WTC11 (cell line): ENCODE measurements at regions not wholly inside any gene's neighbourhood (a gene's known extent, or its start where the extent isn't known, plus 50 kb on each side); places are given as distances from the start of the nearest gene placed in this dataset.

Experiments used
- ATAC-seq: fragments of 200-7000 bp; cut with Tn5 transposase; 2 replicates; pipeline ENCODE4 v1.10.0; 2021; ENCODE audit warnings: mild to moderate bottlenecking, moderate library complexity
- CTCF ChIA-PET: fragments of 300-600 bp; sonication (Branson Sonifier 250); formaldehyde crosslinking; loops from one replicate; lab custom pipeline; 2021; ENCODE audit warnings: antibody characterized with exemption; lab: Charles Lee
- POLR2A ChIA-PET: fragments of 350-600 bp; sonication (Branson Sonifier 250); formaldehyde crosslinking; loops from one replicate; lab custom pipeline; 2021; ENCODE audit warnings: antibody characterized with exemption; lab: Charles Lee
- DNase-seq: peaks from one replicate; pipeline ENCODE4 v3.0.0; 2021; ENCODE audit warnings: low spot score
- H3K27ac Mint-ChIP-seq: 2 replicates; pipeline ENCODE4 v1.8.0; 2021; ENCODE audit warnings: mixed read lengths
- H3K27me3 Mint-ChIP-seq: 2 replicates; pipeline ENCODE4 v1.8.0; 2021; ENCODE audit warnings: low read depth, mild to moderate bottlenecking, moderate library complexity, mixed read lengths
- H3K36me3 Mint-ChIP-seq: 2 replicates; pipeline ENCODE4 v1.8.0; 2021; ENCODE audit warnings: mixed read lengths
- H3K4me1 Mint-ChIP-seq: 2 replicates; pipeline ENCODE4 v1.8.0; 2022; ENCODE audit warnings: mixed read lengths
- H3K4me3 Mint-ChIP-seq: 2 replicates; pipeline ENCODE4 v1.8.0; 2021; ENCODE audit warnings: mild to moderate bottlenecking, moderate library complexity, mixed read lengths
- H3K9me3 Mint-ChIP-seq: 2 replicates; pipeline ENCODE4 v1.8.0; 2021; ENCODE audit warnings: mixed read lengths
- CREB1 ChIP-seq: sonication (generic); formaldehyde crosslinking; IDR thresholded peaks from 2 replicates; pipeline ENCODE4 v1.8.0; 2023; ENCODE audit warnings: mild to moderate bottlenecking, missing genetic modification reagents
- FOXK1 ChIP-seq: sonication (generic); formaldehyde crosslinking; IDR thresholded peaks from 2 replicates; pipeline ENCODE4 v1.8.0; 2022; ENCODE audit warnings: mild to moderate bottlenecking, moderate library complexity, missing genetic modification reagents
- GRHL2 ChIP-seq: fragments of 250-450 bp; sonication (Bioruptor Pico); IDR thresholded peaks from 2 replicates; pipeline ENCODE4 v1.8.0; 2022; ENCODE audit warnings: mild to moderate bottlenecking, moderate library complexity; ENCODE audit not compliant: insufficient replicate concordance, severe bottlenecking
- JAZF1 ChIP-seq: fragments of 250-450 bp; sonication (Bioruptor Pico); IDR thresholded peaks from 2 replicates; pipeline ENCODE4 v1.9.0; 2021; ENCODE audit warnings: moderate library complexity, mild to moderate bottlenecking, inconsistent platforms
- MYBL2 ChIP-seq: sonication (generic); formaldehyde crosslinking; IDR thresholded peaks from 2 replicates; pipeline ENCODE4 v1.8.1; 2023; ENCODE audit warnings: mild to moderate bottlenecking, moderate library complexity, missing genetic modification reagents
- NFATC4 ChIP-seq: fragments of 250-450 bp; sonication (Bioruptor Pico); IDR thresholded peaks from 2 replicates; pipeline ENCODE4 v1.9.0; 2021; ENCODE audit warnings: mild to moderate bottlenecking
- NR1H2 ChIP-seq: sonication (generic); formaldehyde crosslinking; IDR thresholded peaks from 2 replicates; pipeline ENCODE4 v1.9.0; 2021; ENCODE audit warnings: mild to moderate bottlenecking, moderate library complexity, missing genetic modification reagents
- RORB ChIP-seq: fragments of 250-450 bp; sonication (Bioruptor Pico); IDR thresholded peaks from 2 replicates; pipeline ENCODE4 v1.9.0; 2021; ENCODE audit warnings: mild to moderate bottlenecking
- SMAD3 ChIP-seq: sonication (generic); formaldehyde crosslinking; IDR thresholded peaks from 2 replicates; pipeline ENCODE4 v1.8.0; 2022; ENCODE audit warnings: missing genetic modification reagents, mild to moderate bottlenecking, borderline replicate concordance
- SMAD4 ChIP-seq: sonication (generic); formaldehyde crosslinking; IDR thresholded peaks from 2 replicates; pipeline ENCODE4 v1.8.0; 2022; ENCODE audit warnings: mild to moderate bottlenecking, missing genetic modification reagents
- SP1 ChIP-seq: sonication (generic); formaldehyde crosslinking; conservative IDR thresholded peaks from 2 replicates; pipeline ENCODE4 v1.8.1; 2022; ENCODE audit warnings: missing genetic modification reagents
- TEAD4 ChIP-seq: sonication (generic); formaldehyde crosslinking; IDR thresholded peaks from 2 replicates; pipeline ENCODE4 v1.8.0; 2022; ENCODE audit warnings: mild to moderate bottlenecking, missing genetic modification reagents
- ZBTB21 ChIP-seq: sonication (generic); formaldehyde crosslinking; IDR thresholded peaks from 2 replicates; pipeline ENCODE4 v1.8.1; 2023; ENCODE audit warnings: mild to moderate bottlenecking, missing genetic modification reagents, borderline replicate concordance
- ZNF232 ChIP-seq: sonication (generic); formaldehyde crosslinking; IDR thresholded peaks from 2 replicates; pipeline ENCODE4 v1.8.0; 2022; ENCODE audit warnings: mild to moderate bottlenecking, missing genetic modification reagents
- TF ChIP-seq, protein P1 (sequence below): sonication (generic); formaldehyde crosslinking; conservative IDR thresholded peaks from 2 replicates; pipeline ENCODE4 v1.8.1; 2022; ENCODE audit warnings: mild to moderate bottlenecking, missing genetic modification reagents
- TF ChIP-seq, protein P2 (sequence below): sonication (generic); formaldehyde crosslinking; IDR thresholded peaks from 2 replicates; pipeline ENCODE4 v1.8.0; 2023; ENCODE audit warnings: missing genetic modification reagents
- TF ChIP-seq, protein P3 (sequence below): fragments of 250-450 bp; sonication (Bioruptor Pico); IDR thresholded peaks from 2 replicates; pipeline ENCODE4 v1.9.0; 2021; ENCODE audit warnings: mild to moderate bottlenecking
- TF ChIP-seq, protein P4 (sequence below): sonication (generic); formaldehyde crosslinking; IDR thresholded peaks from 2 replicates; pipeline ENCODE4 v1.8.1; 2023; ENCODE audit warnings: mild to moderate bottlenecking, missing genetic modification reagents

DNA sequence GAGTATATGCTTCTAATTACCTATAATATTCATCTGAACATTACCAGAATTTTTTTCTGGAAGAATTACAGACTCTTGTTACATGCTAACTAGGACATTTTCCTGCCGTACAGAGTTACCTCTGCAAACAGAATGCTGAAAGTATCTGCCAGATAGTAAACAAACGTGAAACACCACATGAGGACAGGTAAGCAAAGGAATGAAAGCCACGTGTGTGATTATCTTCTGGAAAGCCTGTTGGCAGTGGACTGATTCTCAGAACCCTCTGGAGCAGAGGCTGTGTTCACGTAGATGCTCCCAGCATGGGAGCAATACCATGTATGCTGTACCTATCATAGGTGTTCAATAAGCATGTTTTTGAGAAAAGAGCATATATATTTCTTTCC lies 472.6 kb downstream of the ENC1 start:
- no peak overlapping the region for H3K4me3 Mint-ChIP-seq
- H3K27ac Mint-ChIP-seq = no peak overlapping the region
- CTCF ChIA-PET = no interaction called here
- no peak for ATAC-seq
- TF ChIP-seq, protein P1, sequence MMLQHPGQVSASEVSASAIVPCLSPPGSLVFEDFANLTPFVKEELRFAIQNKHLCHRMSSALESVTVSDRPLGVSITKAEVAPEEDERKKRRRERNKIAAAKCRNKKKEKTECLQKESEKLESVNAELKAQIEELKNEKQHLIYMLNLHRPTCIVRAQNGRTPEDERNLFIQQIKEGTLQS (CRISPR knock-in tag) = no peak
- TF ChIP-seq SMAD4 (CRISPR knock-in tag) (no peak), TEAD4 (CRISPR knock-in tag) (no peak), ZBTB21 (CRISPR knock-in tag) (no peak), SP1 (CRISPR knock-in tag) (no peak), RORB (no peak), SMAD3 (no peak), GRHL2 (CRISPR knock-in tag) (no peak)
- TF ChIP-seq, protein P2, sequence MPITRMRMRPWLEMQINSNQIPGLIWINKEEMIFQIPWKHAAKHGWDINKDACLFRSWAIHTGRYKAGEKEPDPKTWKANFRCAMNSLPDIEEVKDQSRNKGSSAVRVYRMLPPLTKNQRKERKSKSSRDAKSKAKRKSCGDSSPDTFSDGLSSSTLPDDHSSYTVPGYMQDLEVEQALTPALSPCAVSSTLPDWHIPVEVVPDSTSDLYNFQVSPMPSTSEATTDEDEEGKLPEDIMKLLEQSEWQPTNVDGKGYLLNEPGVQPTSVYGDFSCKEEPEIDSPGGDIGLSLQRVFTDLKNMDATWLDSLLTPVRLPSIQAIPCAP (CRISPR knock-in tag) = no peak
- TF ChIP-seq, protein P3, sequence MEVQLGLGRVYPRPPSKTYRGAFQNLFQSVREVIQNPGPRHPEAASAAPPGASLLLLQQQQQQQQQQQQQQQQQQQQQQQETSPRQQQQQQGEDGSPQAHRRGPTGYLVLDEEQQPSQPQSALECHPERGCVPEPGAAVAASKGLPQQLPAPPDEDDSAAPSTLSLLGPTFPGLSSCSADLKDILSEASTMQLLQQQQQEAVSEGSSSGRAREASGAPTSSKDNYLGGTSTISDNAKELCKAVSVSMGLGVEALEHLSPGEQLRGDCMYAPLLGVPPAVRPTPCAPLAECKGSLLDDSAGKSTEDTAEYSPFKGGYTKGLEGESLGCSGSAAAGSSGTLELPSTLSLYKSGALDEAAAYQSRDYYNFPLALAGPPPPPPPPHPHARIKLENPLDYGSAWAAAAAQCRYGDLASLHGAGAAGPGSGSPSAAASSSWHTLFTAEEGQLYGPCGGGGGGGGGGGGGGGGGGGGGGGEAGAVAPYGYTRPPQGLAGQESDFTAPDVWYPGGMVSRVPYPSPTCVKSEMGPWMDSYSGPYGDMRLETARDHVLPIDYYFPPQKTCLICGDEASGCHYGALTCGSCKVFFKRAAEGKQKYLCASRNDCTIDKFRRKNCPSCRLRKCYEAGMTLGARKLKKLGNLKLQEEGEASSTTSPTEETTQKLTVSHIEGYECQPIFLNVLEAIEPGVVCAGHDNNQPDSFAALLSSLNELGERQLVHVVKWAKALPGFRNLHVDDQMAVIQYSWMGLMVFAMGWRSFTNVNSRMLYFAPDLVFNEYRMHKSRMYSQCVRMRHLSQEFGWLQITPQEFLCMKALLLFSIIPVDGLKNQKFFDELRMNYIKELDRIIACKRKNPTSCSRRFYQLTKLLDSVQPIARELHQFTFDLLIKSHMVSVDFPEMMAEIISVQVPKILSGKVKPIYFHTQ = no peak
- TF ChIP-seq, all 79 proteins: peak for 0
- no peak for DNase-seq
- Mint-ChIP-seq H3K36me3 (no peaks in the 10 kb centered on the region), H3K4me1 (peaks cover 6% of the 10 kb centered on the region; the same call in 1 of the 2 replicates), H3K9me3 (no peaks in the 10 kb centered on the region), H3K27me3 (no peaks in the 10 kb centered on the region)
- POLR2A ChIA-PET = no interaction called here

DNA sequence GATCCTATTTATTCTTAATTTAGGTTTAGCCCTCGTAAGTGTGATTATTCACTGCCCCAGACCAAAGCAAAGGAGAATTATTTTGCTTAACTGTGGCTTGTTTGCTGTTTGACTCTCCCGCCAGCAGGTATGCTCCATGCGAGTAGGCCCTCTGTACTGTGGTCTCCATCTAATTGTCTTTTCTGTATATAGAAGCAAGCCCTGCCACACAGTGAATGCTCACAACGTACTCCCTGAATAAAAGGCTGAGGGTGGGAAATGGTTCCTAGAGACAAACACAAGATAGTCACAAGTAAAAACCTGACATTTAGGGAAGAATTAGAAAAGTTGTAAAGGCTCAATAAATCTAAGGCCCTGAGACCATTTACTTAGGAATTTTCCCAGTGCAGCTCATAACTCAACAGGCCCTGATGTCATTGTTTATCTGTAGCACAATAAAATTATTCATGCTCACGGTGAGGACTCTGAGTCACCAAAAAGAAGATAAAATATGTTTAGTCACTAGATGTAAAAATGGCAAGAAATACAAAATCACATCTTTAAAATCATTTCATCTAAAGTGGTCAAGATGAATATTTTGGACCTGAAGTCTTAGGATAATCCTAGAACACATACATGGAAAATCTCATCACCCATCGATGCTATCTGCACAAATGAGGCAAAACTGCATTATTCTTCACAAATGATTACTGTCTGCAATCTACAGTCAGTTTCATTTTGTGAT lies 473.2 kb downstream of the ENC1 start:
- CTCF ChIA-PET = no interaction called here
- POLR2A ChIA-PET = no interaction called here

DNA sequence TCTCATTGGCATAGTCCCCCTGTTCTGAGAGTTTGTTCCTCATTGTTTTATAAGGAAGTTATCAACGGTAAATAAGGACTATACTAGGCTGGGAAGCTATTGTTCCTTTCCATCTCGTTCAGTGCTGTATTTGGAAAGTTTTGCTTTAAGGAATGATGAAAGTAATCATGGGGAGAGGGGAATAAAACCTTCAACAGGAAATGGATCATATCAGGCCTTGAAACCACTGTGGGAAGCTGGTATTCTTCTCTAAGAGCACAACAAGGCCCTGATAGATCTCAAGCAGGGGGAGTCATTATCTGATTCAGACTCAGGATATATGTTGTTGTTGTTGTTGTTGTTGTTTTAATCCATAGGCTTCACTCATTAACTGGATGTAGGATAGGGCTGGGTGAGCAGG lies 474.5 kb downstream of the ENC1 start:
- DNase-seq (no peak), ATAC-seq (no peak)
- Mint-ChIP-seq H3K36me3 (no peaks in the 10 kb centered on the region), H3K4me3 (no peak overlapping the region), H3K4me1 (0 out of 2 replicates have a peak, but pooled peaks cover 3% of the 10 kb centered on the region), H3K9me3 (no peaks in the 10 kb centered on the region), H3K27me3 (no peaks in the 10 kb centered on the region), H3K27ac (no peak overlapping the region)
- CTCF ChIA-PET = no interaction called here
- no peak for TF ChIP-seq ZNF232 (CRISPR knock-in tag)
- TF ChIP-seq RORB = no peak
- TF ChIP-seq NFATC4 (CRISPR knock-in tag) = no peak
- no peak for TF ChIP-seq CREB1
- TF ChIP-seq, protein P4, sequence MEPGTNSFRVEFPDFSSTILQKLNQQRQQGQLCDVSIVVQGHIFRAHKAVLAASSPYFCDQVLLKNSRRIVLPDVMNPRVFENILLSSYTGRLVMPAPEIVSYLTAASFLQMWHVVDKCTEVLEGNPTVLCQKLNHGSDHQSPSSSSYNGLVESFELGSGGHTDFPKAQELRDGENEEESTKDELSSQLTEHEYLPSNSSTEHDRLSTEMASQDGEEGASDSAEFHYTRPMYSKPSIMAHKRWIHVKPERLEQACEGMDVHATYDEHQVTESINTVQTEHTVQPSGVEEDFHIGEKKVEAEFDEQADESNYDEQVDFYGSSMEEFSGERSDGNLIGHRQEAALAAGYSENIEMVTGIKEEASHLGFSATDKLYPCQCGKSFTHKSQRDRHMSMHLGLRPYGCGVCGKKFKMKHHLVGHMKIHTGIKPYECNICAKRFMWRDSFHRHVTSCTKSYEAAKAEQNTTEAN (CRISPR knock-in tag) = no peak
- TF ChIP-seq NR1H2 (CRISPR knock-in tag) = no peak
- no peak for TF ChIP-seq JAZF1 (CRISPR knock-in tag)
- POLR2A ChIA-PET = no interaction called here

More for the DNA sequence above, 473.2 kb downstream of the ENC1 start:
- H3K27me3 Mint-ChIP-seq = no peaks in the 10 kb centered on the region
- H3K27ac Mint-ChIP-seq = no peak overlapping the region
- TF ChIP-seq SMAD4 (CRISPR knock-in tag) (no peak), MYBL2 (CRISPR knock-in tag) (no peak), FOXK1 (CRISPR knock-in tag) (no peak)
- ATAC-seq = no peak
- H3K36me3 Mint-ChIP-seq = no peaks in the 10 kb centered on the region
- no peak overlapping the region for H3K4me3 Mint-ChIP-seq
- no peaks in the 10 kb centered on the region for H3K9me3 Mint-ChIP-seq
- 0 out of 2 replicates have a peak, but pooled peaks cover 3% of the 10 kb centered on the region for H3K4me1 Mint-ChIP-seq
- DNase-seq = no peak
